OCI-LY3 (cell line): ENCODE measurements at regions not wholly inside any gene's neighbourhood (a gene's known extent, or its start where the extent isn't known, plus 50 kb on each side); places are given as distances from the start of the nearest gene placed in this dataset.
"Not testable (repeated sequence)": the region's sequence is repeated elsewhere in the genome, so short reads cannot be mapped to it uniquely, and the experiment has no call there.

Source experiments
- EZH2phosphoT487 ChIP-seq: fragments of 200-600 bp; shearing (Covaris generic); IDR thresholded peaks from 2 replicates; pipeline ENCODE4 v1.6.1; 2018; ENCODE audit warnings: antibody characterized with exemption, mixed run types, low read depth
- TF ChIP-seq, protein P1 (sequence below): fragments of 200-600, 300-600 bp; sonication (generic); IDR thresholded peaks from 2 replicates; pipeline ENCODE4 v1.5.1; 2014; ENCODE audit warnings: antibody characterized with exemption, low read length, low read depth

DNA sequence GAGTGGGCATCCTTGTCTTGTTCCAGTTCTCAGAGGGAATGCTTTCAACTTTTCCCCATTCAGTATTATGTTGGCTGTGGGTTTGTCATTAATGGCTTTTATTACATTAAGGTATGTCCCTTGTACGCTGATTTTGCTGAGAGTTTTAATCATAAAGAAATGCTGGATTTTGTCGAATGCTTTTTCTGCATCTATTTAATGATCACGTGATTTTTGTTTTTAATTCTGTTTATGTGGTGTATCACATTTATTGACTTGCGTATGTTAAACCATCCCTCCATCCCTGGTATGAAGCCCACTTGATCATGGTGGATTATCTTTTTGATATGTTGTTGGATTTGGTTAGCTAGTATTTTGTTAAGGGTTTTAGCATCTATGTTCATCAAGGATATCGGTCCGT, 266.9 kb upstream of the DIPK2B start:
- TF ChIP-seq, protein P1, sequence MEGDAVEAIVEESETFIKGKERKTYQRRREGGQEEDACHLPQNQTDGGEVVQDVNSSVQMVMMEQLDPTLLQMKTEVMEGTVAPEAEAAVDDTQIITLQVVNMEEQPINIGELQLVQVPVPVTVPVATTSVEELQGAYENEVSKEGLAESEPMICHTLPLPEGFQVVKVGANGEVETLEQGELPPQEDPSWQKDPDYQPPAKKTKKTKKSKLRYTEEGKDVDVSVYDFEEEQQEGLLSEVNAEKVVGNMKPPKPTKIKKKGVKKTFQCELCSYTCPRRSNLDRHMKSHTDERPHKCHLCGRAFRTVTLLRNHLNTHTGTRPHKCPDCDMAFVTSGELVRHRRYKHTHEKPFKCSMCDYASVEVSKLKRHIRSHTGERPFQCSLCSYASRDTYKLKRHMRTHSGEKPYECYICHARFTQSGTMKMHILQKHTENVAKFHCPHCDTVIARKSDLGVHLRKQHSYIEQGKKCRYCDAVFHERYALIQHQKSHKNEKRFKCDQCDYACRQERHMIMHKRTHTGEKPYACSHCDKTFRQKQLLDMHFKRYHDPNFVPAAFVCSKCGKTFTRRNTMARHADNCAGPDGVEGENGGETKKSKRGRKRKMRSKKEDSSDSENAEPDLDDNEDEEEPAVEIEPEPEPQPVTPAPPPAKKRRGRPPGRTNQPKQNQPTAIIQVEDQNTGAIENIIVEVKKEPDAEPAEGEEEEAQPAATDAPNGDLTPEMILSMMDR, result not testable (repeated sequence)
- not testable (repeated sequence) for TF ChIP-seq EZH2phosphoT487
